Epithelial cell of proximal tubule (primary cell): ENCODE measurements at regions not wholly inside any gene's neighbourhood (a gene's known extent, or its start where the extent isn't known, plus 50 kb on each side); places are given as distances from the start of the nearest gene placed in this dataset.

Experiments
- DNase-seq: peaks from one replicate; pipeline ENCODE4 v3.0.0-alpha.2; 2011; ENCODE audit warnings: low read depth
- H3K4me3 ChIP-seq: 2 replicates; pipeline ENCODE4 v1.5.1; 2011; ENCODE audit warnings: low read depth, mild to moderate bottlenecking, low read length
- TF ChIP-seq, protein P1 (sequence below): conservative IDR thresholded peaks from 2 replicates; pipeline ENCODE4 v1.5.1; 2012; ENCODE audit warnings: low read depth, mild to moderate bottlenecking, low read length

DNA sequence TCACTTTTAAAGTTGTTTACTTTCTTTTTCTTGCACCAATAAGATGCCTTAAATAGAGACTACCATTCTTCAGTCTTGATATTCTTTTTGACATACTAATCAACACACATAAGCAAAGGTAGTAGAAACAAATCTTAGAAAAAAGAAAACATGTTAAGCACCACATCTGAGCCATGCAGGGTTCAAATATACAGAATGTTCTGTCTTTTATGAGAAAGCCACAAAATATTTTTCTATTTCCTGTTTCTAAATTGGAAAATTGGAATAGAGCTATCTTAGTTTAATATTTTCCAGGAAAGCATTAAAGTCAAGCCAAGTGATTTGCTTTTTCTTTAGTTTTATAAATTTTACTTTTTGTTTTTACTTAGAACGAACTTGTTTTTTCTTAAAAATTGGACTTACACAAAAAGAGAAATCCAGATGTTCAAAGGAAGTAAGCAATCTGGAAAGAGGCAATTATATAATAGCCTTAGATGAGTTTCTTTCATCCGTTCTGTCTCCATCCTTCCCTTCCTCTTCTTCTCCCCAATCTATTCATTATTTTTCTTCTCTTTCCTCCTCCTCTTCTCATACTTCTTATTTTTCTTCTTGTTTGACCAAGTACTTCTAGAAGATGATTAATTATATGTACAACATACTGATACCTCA lies 731.7 kb downstream of the SQOR start:
- TF ChIP-seq, protein P1, sequence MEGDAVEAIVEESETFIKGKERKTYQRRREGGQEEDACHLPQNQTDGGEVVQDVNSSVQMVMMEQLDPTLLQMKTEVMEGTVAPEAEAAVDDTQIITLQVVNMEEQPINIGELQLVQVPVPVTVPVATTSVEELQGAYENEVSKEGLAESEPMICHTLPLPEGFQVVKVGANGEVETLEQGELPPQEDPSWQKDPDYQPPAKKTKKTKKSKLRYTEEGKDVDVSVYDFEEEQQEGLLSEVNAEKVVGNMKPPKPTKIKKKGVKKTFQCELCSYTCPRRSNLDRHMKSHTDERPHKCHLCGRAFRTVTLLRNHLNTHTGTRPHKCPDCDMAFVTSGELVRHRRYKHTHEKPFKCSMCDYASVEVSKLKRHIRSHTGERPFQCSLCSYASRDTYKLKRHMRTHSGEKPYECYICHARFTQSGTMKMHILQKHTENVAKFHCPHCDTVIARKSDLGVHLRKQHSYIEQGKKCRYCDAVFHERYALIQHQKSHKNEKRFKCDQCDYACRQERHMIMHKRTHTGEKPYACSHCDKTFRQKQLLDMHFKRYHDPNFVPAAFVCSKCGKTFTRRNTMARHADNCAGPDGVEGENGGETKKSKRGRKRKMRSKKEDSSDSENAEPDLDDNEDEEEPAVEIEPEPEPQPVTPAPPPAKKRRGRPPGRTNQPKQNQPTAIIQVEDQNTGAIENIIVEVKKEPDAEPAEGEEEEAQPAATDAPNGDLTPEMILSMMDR: no peak
- DNase-seq: no peak
- no peak overlapping the region for H3K4me3 ChIP-seq

DNA sequence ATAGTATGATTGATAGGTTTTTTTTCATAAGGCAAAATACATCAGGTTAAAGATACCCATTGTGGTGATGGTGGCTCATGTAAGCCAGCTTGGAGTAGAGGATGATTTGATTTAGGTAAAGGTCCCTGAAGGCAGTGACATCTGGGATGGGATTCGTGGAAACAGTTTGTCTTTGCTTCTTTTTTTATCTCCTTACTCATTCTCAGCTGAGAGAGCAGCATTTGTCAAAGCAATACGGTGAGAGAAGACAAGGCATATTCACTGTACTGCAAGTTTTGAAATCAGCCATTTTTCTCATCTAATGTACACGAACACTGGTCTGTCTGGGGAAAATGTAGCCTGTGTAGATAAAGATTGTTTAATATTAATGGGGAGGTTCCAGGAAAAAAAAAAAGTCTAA lies 749.1 kb downstream of the SQOR start:
- H3K4me3 ChIP-seq: no peak overlapping the region
- no peak for DNase-seq
- TF ChIP-seq, protein P1: no peak

DNA sequence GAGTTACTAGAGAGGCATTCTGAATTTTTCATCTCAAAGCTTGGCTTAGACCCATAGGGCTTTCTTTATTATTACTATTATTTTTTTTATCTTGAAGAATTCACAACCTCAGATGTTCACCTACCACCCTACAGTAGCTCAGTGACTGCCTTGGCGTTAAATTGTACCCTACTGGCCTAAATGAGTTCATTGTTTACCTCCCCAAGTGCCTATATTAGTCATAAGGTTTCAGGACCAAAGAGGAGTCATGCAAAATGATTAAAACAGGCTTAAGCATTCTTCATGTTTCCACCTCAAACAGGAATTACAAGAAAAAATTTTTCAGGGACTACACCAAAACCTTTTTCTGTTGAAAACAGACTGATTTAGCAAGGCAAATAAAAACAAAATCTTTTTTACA lies 751.5 kb downstream of the SQOR start:
- DNase-seq: no peak
- TF ChIP-seq, protein P1: no peak
- H3K4me3 ChIP-seq: no peak overlapping the region

DNA sequence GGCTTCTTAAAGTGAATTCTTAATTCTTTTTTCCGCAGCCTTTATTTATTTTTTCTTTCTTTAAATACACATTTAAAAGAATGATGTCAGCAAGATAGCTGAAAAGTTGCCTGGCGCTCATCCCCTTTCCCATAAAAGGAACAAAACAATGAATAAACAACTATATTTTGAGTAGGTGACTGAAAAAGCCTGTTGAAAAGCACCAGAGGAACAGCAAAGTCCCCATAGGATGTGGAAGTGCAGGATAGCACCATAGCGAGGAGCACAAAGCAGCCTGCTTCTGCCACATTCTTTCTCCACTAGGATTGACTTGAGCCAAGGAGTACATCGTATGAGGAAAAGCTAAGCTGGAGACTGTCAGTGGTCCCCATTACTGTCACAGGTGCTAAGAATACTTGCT lies 754.9 kb downstream of the SQOR start:
- TF ChIP-seq, protein P1: no peak

DNA sequence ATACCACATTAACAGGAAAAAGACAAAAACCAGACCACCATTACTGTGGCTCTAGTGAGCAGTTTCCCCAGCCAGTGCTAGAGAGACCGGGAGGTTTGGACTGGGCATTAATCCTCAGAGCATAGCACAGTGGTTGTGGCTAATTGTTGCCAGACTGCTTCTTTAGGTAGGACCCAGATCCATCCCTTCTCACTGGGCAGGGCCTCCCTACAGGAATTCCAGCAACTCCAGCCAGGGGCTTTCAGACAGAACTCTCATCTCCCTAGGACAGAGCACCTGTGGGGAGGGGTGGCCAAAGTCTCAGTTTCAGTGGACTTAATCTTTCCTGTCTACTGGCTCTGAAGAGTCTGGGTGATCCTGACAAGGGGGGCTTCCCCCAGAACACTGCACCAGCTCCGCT lies 759.6 kb downstream of the SQOR start:
- no peak overlapping the region for H3K4me3 ChIP-seq
- TF ChIP-seq, protein P1: no peak
- DNase-seq: no peak

More for the DNA sequence above, 754.9 kb downstream of the SQOR start:
- no peak for DNase-seq
- no peak overlapping the region for H3K4me3 ChIP-seq

DNA sequence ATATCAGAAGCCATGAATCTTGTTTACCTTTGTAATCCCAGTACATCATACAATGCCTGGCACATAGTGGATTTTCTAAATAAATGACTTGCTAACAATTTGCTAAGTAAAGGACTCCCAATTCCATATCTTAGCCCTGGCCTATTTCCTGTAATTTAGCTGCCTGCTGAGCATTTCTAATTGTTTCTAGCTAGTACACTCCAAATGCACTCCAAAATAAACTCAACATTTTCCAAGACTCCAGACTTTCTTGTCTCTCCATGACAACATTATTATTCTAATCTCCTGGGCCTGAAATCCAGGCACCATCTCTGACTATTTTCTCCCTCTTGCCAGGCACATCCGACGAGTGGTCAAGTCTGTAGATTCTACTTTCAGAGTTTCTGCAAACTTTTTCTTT lies 773.5 kb downstream of the SQOR start:
- DNase-seq: no peak
- TF ChIP-seq, protein P1: no peak
- no peak overlapping the region for H3K4me3 ChIP-seq

DNA sequence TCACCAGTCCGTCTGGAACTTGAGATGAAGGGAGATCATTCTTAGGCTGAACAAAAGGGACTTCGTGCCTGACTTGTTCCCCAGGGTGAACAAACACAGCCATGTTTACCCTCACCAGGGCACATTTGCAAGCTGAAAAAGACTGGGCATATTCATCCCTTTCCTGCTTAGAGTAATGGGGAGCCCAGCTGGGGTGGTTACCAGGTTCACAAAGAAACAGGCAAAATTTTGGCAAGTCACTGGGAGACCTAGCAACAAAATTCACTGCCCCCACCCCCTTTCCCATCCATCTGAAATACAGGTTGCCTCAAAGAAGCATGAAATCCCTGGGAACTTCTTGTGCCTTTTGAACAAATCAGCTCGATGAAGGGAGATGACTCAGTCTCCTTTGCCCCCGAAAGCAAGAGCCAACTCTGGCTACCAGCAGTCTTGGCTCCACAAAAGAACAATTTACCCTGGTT lies 775.0 kb downstream of the SQOR start:
- TF ChIP-seq, protein P1: no peak
- DNase-seq: no peak

More for the DNA sequence above, 775.0 kb downstream of the SQOR start:
- H3K4me3 ChIP-seq: no peak overlapping the region
